Gastrocnemius medialis (tissue), 4 donors: ENCODE measurements at regions not wholly inside any gene's neighbourhood (a gene's known extent, or its start where the extent isn't known, plus 50 kb on each side); places are given as distances from the start of the nearest gene placed in this dataset.
"Not testable (repeated sequence)": the region's sequence is repeated elsewhere in the genome, so short reads cannot be mapped to it uniquely, and the experiment has no call there.

ENCODE experiments used
- POLR2A ChIP-seq, 2 donors: fragments of 450-650 bp; IDR thresholded peaks; one replicate each; pipeline ENCODE4 v1.6.1; 2017; ENCODE audit warnings: antibody characterized with exemption in 2 of 2, mild to moderate bottlenecking in 2 of 2, moderate library complexity in 2 of 2
- TF ChIP-seq, protein P1 (sequence below), 5 experiments: fragments of 450-650 bp in 3 of 5; fragments of 200-600 bp in 2 of 5; sonication (generic) in 2 of 5; IDR thresholded peaks in 4 of 5; conservative IDR thresholded peaks in 1 of 5; 1 replicate in 4 of 5; 2 replicates in 1 of 5; pipeline ENCODE4 v1.5.1; 2016 to 2019; ENCODE audit warnings: antibody characterized with exemption in 5 of 5, mild to moderate bottlenecking in 3 of 5, moderate library complexity in 3 of 5

- TF ChIP-seq, protein P1, sequence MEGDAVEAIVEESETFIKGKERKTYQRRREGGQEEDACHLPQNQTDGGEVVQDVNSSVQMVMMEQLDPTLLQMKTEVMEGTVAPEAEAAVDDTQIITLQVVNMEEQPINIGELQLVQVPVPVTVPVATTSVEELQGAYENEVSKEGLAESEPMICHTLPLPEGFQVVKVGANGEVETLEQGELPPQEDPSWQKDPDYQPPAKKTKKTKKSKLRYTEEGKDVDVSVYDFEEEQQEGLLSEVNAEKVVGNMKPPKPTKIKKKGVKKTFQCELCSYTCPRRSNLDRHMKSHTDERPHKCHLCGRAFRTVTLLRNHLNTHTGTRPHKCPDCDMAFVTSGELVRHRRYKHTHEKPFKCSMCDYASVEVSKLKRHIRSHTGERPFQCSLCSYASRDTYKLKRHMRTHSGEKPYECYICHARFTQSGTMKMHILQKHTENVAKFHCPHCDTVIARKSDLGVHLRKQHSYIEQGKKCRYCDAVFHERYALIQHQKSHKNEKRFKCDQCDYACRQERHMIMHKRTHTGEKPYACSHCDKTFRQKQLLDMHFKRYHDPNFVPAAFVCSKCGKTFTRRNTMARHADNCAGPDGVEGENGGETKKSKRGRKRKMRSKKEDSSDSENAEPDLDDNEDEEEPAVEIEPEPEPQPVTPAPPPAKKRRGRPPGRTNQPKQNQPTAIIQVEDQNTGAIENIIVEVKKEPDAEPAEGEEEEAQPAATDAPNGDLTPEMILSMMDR (IDR thresholded peaks at IDR 0.05 in 4 of 5, conservative IDR thresholded peaks at IDR 0.05 in 1 of 5) = not testable (repeated sequence)
- TF ChIP-seq POLR2A (IDR thresholded peaks at IDR 0.05) = not testable (repeated sequence)
These were observed 977.0 kb upstream of the LRFN5 start for GRCh38 chr14:40629551-40630137.
